DOHH2 (cell line): ENCODE measurements at regions not wholly inside any gene's neighbourhood (a gene's known extent, or its start where the extent isn't known, plus 50 kb on each side); places are given as distances from the start of the nearest gene placed in this dataset.

Experiments used
- EZH2phosphoT487 ChIP-seq: fragments of 200-600 bp; sonication (generic); IDR thresholded peaks from 2 replicates; pipeline ENCODE4 v1.6.1; 2017; ENCODE audit warnings: borderline replicate concordance, mild to moderate bottlenecking, antibody characterized with exemption, low read length, moderate library complexity, mixed read lengths
- TF ChIP-seq, protein P1 (sequence below): fragments of 200-600 bp; sonication (generic); IDR thresholded peaks from one replicate; pipeline ENCODE4 v1.5.1; 2014; ENCODE audit warnings: antibody characterized with exemption, mild to moderate bottlenecking, low read depth, low read length; ENCODE audit not compliant: poor library complexity, severe bottlenecking

DNA sequence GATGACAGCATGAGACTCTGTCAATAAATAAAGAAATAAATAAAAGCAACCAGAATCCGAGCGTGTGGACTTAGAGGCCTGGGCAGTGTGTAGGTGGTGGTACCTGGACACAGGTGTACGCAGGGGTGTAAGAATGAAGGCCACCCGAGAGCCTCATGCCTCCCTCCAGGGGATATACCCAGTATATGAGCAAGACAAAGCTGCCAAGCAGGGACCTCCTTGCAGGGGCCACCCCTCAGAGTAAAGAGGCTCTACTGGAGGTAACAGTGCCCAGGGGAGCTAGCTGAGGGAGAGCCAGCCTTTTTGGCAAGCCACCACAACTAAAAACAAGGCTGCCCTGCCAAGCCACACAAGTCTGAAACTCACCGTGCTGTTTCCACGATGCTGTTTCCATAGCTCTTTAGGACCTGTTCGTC is 179.2 kb upstream of the RAB4A start:
- TF ChIP-seq, protein P1, sequence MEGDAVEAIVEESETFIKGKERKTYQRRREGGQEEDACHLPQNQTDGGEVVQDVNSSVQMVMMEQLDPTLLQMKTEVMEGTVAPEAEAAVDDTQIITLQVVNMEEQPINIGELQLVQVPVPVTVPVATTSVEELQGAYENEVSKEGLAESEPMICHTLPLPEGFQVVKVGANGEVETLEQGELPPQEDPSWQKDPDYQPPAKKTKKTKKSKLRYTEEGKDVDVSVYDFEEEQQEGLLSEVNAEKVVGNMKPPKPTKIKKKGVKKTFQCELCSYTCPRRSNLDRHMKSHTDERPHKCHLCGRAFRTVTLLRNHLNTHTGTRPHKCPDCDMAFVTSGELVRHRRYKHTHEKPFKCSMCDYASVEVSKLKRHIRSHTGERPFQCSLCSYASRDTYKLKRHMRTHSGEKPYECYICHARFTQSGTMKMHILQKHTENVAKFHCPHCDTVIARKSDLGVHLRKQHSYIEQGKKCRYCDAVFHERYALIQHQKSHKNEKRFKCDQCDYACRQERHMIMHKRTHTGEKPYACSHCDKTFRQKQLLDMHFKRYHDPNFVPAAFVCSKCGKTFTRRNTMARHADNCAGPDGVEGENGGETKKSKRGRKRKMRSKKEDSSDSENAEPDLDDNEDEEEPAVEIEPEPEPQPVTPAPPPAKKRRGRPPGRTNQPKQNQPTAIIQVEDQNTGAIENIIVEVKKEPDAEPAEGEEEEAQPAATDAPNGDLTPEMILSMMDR, result no peak
- TF ChIP-seq EZH2phosphoT487, result no peak
